ENCODE measurements at regions not wholly inside any gene's neighbourhood (a gene's known extent, or its start where the extent isn't known, plus 50 kb on each side); places are given as distances from the start of the nearest gene placed in this dataset.

DNA sequence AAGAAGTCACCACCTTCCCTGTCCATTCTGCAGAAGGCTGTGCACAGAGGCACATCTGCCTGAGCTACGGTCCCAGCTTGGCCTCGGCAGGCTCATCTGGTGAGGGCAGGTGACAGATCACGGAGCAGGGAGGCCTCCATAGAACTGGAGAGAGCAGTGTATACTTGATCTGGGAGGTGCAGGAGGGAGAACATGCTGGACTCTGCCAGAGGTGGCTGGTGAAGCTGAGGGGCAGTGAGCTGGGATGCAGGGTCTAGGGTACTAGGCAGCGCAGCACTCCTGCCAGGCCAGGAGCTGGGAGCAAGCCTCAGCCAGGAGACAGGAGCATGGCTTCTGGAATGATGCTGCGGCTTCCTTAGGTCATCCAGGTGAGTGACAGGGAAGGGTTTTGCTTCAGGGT lies 553.0 kb downstream of the TCERG1L start:
- no peaks in the 10 kb centered on the region for H3K27me3 Mint-ChIP-seq
- ATAC-seq, result no peak
- H3K27ac Mint-ChIP-seq, result no peak overlapping the region
- no peak overlapping the region for H3K4me3 Mint-ChIP-seq
- DNase-seq, result no peak
- H3K4me1 Mint-ChIP-seq, result no peaks in the 10 kb centered on the region
- H3K36me3 Mint-ChIP-seq (ENCODE audit: low read depth), result no peaks in the 10 kb centered on the region
- H3K9me3 Mint-ChIP-seq, result peaks cover 7% of the 10 kb centered on the region

DNA sequence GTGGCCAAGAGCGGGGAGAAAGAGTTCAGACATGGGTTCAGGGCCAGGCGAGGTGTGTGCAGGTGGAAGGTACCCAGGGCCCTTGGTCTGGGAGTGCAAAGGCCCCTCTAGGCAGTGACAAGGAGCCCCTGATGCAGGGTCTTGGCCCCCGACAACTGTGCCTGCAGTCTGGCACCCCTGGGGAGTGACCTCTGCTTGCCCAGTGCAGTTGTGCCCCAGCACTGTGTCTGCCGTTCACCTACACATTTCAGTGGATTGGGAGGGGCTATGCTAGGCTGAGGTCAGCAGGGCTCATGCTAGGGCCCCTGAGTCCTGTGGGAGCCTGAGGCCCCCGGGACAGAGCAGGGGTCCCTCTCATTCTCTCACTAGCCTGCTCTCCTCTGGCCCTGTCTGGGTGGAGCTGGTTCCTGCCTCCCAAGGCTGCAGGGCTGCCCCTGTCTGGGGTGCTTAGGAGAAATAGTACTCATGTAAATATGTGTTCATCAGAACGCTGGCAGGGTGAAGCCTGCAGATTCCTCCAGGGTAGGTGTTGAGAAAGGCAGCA lies 550.4 kb downstream of the TCERG1L start:
- ATAC-seq, result no peak

DNA sequence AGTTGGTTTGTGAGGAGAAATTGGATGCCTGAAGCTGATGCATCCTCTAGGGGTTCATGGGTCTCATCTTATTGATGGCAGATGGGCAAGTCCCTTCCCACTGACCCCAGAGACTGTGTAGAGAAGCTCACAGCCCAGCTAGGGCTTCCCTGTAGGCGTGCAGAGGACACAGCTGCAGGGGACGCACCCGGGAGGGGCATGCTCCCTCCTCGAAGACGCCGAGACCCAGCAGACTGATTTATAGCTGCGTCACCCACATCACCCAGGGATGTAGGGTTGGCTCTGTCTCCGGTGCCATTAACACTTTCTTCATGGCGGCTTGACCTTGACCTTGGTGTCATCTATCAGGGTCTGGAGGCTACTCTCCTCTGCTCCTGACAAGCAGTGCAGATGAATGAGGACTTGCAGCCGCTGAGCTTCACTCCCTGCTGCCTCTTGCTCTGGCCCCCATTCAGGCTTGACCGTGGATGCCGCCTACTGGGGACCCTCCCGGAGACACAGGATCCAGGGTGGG lies 549.7 kb downstream of the TCERG1L start:
- Mint-ChIP-seq H3K36me3 (ENCODE audit: low read depth) (no peaks in the 10 kb centered on the region), H3K4me1 (no peaks in the 10 kb centered on the region), H3K27me3 (no peaks in the 10 kb centered on the region), H3K27ac (no peak overlapping the region), H3K9me3 (peaks cover 3% of the 10 kb centered on the region), H3K4me3 (no peak overlapping the region)
- ATAC-seq, result no peak
- no peak for DNase-seq

More for the DNA sequence above, 550.4 kb downstream of the TCERG1L start:
- Mint-ChIP-seq H3K27ac (no peak overlapping the region), H3K4me1 (no peaks in the 10 kb centered on the region), H3K9me3 (peaks cover 3% of the 10 kb centered on the region), H3K27me3 (no peaks in the 10 kb centered on the region), H3K4me3 (no peak overlapping the region), H3K36me3 (ENCODE audit: low read depth) (no peaks in the 10 kb centered on the region)
- no peak for DNase-seq

DNA sequence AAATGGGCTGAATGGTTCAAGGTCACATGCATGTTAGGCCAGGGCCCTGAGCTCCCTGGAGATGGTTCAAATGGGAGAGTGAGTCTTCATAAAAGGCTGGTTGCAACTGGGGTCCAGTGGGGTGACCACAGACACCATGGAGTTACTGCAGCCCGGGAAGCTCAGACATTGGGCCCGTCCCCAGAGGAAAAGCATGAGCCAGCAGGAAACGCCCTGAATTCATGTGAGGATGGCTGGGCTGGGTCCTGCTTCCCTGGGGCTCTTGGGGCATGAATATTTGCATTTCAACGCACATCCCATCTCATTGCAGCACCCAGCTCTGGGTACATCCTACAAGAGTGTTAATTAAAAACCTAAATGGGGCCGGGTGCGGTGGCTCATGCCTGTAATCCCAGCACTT lies 549.0 kb downstream of the TCERG1L start:
- no peak overlapping the region for H3K27ac Mint-ChIP-seq
- no peaks in the 10 kb centered on the region for H3K27me3 Mint-ChIP-seq
- H3K4me3 Mint-ChIP-seq, result no peak overlapping the region
- peaks cover 3% of the 10 kb centered on the region for H3K9me3 Mint-ChIP-seq
- H3K4me1 Mint-ChIP-seq, result no peaks in the 10 kb centered on the region
- DNase-seq (no peak), ATAC-seq (no peak)
- H3K36me3 Mint-ChIP-seq (ENCODE audit: low read depth), result no peaks in the 10 kb centered on the region

DNA sequence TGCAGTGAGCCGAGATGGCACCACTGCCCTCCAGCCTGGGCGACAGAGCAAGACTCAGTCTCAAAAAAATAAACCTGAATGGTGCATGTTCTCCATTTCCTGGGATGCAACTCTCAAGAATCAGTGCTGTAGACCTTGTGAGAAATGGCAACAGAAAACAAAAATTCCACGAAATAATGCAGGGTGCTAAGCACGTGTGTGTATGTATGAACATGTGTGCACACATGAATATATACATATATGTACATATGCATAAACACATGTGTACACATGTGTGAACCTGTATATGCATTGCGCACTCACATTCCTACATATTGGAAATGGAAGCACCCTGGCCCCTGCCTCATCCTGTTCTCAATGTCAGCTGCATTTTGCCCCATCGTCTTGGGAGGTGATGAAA lies 548.5 kb downstream of the TCERG1L start:
- H3K36me3 Mint-ChIP-seq (ENCODE audit: low read depth), result no peaks in the 10 kb centered on the region
- peaks cover 3% of the 10 kb centered on the region for H3K9me3 Mint-ChIP-seq
- H3K4me1 Mint-ChIP-seq, result no peaks in the 10 kb centered on the region
- H3K27ac Mint-ChIP-seq, result no peak overlapping the region
- DNase-seq (no peak), ATAC-seq (no peak)
- H3K4me3 Mint-ChIP-seq, result no peak overlapping the region
- no peaks in the 10 kb centered on the region for H3K27me3 Mint-ChIP-seq

DNA sequence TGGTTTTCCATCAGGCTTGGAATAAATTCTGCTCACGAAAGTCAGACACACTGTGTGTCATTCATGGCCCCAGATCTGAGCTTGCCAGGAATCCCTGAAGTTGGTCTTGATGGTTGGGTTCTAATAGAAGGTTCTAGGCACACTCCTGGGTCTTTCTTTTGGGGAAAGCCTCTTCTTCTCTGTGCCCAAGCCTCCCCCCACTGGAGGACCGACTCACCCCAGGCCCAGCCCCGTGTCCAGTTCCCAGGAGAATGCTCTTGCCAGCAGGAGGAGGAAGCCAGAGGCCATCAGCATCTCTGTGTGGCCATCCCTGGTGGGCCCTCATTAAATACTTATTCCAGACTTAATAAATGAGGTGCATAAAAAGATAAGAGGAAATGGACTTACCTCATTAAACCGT lies 548.0 kb downstream of the TCERG1L start:
- Mint-ChIP-seq H3K27ac (no peak overlapping the region), H3K4me1 (no peaks in the 10 kb centered on the region), H3K9me3 (peaks cover 3% of the 10 kb centered on the region), H3K4me3 (no peak overlapping the region), H3K27me3 (no peaks in the 10 kb centered on the region), H3K36me3 (ENCODE audit: low read depth) (no peaks in the 10 kb centered on the region)
- no peak for ATAC-seq
- no peak for DNase-seq

DNA sequence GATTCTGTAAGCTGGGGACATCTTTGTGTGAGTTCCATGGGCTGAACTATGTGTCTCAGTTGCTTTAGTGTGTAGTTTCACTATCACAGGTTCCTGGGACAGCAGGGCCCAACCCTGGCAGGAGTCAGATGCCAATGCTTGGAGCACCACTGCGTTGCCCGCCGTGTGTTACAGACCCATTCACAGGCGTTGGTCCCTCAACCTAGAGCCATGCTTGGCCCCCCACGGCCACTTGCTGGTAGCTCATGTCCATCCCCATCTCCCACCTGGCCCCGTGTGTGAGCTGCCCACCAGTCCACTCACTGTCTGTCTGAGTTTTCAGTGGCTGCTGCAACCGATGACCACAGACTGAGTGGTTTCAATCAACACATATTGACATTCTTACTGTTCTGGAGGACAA lies 546.9 kb downstream of the TCERG1L start:
- H3K27me3 Mint-ChIP-seq, result no peaks in the 10 kb centered on the region
- no peaks in the 10 kb centered on the region for H3K36me3 Mint-ChIP-seq (ENCODE audit: low read depth)
- no peak overlapping the region for H3K27ac Mint-ChIP-seq
- no peak for ATAC-seq
- H3K9me3 Mint-ChIP-seq, result peaks cover 3% of the 10 kb centered on the region
- no peaks in the 10 kb centered on the region for H3K4me1 Mint-ChIP-seq
- no peak overlapping the region for H3K4me3 Mint-ChIP-seq
- DNase-seq, result no peak

DNA sequence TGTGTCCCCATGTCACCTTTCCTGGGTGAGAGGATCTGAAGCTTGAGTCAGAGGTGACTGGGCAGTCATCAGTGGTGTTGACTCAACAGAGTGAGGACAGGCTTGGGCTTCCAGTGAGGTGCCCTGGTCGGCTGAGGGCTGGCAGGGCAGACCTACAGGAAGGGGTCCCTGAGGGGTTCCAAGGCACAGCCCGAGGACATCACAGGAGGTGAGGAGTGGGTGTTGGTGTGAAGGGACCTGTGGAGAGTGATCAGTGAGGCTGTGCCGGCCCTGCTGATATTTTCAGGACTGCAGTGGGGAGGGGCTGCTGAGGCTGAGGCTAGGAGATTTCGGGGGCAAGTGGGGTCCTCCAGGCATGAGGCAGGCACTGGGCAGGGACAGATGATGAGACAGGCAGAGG lies 545.5 kb downstream of the TCERG1L start:
- H3K4me3 Mint-ChIP-seq, result no peak overlapping the region
- no peaks in the 10 kb centered on the region for H3K27me3 Mint-ChIP-seq
- ATAC-seq (no peak), DNase-seq (no peak)
- H3K9me3 Mint-ChIP-seq, result no peaks in the 10 kb centered on the region
- no peaks in the 10 kb centered on the region for H3K36me3 Mint-ChIP-seq (ENCODE audit: low read depth)
- H3K4me1 Mint-ChIP-seq, result no peaks in the 10 kb centered on the region
- no peak overlapping the region for H3K27ac Mint-ChIP-seq

DNA sequence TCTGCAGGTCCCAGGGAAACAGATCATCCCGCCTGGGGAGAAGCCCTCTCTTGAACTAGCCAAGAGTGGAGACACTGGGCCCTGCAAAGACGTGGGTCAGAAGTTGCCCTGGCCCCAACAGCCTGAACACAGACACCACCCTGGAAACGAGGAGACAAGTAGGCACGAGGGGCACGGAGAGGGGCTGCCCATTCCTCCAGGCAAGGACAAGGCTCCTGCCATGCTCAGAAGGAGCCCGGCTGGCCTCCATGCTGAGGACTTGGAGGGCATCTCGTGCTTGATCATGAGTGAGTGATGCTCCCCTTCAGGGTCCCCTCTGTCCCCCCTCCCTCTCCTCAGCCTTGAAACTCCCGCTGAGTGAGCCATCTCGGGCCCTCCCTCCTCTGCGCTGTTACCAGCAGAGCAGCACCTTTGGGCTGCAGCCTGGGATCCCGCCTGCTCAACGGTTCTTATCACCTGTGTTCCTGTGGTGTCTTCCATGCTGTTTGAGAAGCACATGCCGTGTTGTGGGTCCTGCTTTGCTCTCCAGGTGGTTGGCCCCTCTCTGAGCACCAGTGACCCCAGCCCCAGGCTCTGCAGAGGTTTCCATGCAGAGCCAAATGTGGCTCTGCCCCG lies 544.3 kb downstream of the TCERG1L start:
- Mint-ChIP-seq H3K4me3 (no peak overlapping the region), H3K9me3 (no peaks in the 10 kb centered on the region), H3K4me1 (no peaks in the 10 kb centered on the region), H3K27me3 (no peaks in the 10 kb centered on the region), H3K36me3 (ENCODE audit: low read depth) (no peaks in the 10 kb centered on the region), H3K27ac (no peak overlapping the region)
- DNase-seq (no peak), ATAC-seq (no peak)

DNA sequence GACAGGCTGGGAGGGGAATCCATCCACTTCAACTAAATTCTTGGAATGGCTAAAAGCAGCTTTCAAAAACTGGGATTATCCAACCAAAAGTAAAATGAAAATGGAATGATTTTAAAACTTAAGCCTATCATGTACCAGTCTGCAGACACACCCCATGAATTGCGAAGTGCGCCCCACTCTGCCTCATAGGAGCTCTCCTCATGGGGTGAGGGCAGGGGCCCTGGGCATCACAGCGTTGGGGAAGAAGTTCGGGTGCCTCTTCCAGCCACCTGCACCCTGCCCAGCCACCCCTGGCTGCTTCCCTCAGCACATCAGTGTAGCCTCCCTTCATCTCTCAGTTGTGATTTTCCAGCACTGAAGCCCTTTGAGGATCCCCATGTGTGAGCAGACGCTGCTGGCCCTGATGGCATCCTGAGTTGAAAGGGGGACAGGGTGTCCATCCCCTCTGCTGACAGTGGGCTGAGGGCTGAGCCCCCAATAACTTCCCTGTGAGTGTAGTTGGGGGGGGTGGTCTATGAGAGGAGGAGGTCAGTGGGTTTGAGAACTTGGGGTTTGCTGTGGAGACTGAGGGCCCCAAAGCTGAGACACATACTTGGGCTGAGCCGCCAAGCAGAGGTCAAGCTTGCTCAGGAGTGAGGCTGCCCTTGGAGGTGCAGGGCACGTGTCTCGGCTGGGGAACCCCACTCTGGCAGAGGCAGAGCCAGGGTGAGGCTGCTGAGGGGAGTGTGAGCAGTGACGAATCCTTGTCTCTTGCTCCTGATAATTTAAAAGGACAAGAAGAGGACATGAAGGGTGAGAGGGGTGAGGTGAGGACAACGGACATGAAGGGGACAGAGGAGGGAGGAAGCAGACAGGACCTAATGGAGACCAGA lies 542.1 kb downstream of the TCERG1L start:
- Mint-ChIP-seq H3K4me3 (no peak overlapping the region), H3K4me1 (no peaks in the 10 kb centered on the region), H3K27me3 (peaks cover 2% of the 10 kb centered on the region), H3K27ac (no peak overlapping the region), H3K9me3 (no peaks in the 10 kb centered on the region), H3K36me3 (ENCODE audit: low read depth) (no peaks in the 10 kb centered on the region)
- ATAC-seq, result no peak
- no peak for DNase-seq

DNA sequence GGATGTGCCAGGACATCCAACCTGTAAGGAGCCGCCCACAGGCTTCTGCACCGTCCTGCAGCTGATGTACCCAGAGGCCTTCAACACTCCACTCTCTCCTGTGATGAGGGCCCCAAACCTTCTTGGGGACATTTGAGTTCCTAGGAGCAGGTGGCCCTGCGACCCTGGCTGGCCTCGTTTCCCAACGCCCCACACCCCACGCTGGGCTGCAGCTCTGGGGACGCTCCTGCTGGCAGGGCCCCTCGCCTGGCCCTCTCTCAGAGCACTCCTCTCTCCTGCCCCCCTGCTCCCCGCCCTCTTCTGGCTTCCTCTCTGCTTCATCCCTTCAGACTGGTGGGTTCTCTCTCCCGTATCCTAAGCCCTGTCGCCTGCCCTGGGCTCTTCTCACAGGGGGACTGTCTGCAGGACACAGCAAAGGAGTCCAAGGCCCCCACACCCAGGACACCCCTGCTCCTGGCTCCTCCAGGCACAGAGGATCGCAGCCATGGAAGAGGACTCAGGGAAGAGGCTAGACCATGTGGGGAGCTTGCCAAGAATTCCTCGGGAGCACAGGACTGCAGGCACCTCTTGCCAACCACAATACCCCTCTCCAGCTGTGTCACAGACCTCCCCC lies 541.4 kb downstream of the TCERG1L start:
- no peak for DNase-seq
- H3K9me3 Mint-ChIP-seq, result no peaks in the 10 kb centered on the region
- no peak for ATAC-seq
- no peak overlapping the region for H3K4me3 Mint-ChIP-seq
- H3K4me1 Mint-ChIP-seq, result no peaks in the 10 kb centered on the region
- H3K36me3 Mint-ChIP-seq (ENCODE audit: low read depth), result no peaks in the 10 kb centered on the region
- peaks cover 2% of the 10 kb centered on the region for H3K27me3 Mint-ChIP-seq
- H3K27ac Mint-ChIP-seq, result no peak overlapping the region

DNA sequence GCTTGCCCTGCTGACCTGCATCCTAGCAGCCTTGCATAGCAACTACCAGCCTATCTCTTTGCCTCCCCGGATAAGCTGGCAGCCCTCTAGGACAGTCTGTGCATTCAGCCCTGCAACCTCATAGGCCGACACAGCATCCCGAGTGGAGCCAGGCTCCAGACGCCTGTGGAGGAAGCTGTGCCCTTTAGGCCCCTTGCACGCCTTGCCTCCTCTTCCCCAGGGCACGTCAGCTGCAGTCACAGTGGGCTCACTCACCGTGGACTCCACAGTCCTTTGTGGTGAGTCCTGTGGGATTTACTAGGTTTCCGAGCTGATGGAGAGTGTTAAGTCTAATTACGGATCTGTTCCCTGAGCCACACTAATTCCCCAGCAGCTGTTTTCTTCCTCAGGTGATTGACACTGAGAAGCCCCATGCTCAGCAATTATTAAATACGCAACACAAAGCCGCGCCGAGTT lies 540.0 kb downstream of the TCERG1L start:
- H3K36me3 Mint-ChIP-seq (ENCODE audit: low read depth), result no peaks in the 10 kb centered on the region
- H3K27me3 Mint-ChIP-seq, result peaks cover 2% of the 10 kb centered on the region
- no peak overlapping the region for H3K4me3 Mint-ChIP-seq
- no peaks in the 10 kb centered on the region for H3K4me1 Mint-ChIP-seq
- DNase-seq, result no peak
- H3K9me3 Mint-ChIP-seq, result no peaks in the 10 kb centered on the region
- no peak overlapping the region for H3K27ac Mint-ChIP-seq
- no peak for ATAC-seq

DNA sequence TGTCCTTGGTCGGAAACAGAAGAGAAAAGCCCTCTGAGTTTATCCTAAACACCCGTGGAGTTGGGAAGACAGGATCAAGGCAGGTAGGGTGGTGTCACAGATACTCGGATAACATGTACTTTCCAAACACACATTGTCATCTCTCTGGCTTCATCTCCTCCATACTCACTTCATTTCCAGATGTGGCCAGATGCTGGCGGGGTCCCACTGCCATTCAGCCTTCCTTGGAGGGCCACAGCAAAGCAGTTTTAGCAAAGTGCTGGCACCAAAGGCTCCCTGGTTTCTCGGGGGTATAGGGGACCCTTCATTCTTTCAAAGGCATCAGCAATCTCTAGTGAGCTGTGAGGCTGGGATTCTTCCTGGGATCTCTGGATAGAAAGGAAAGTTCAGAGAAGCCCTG lies 539.5 kb downstream of the TCERG1L start:
- no peak for DNase-seq
- no peak overlapping the region for H3K27ac Mint-ChIP-seq
- no peak overlapping the region for H3K4me3 Mint-ChIP-seq
- ATAC-seq, result no peak
- H3K9me3 Mint-ChIP-seq, result no peaks in the 10 kb centered on the region
- no peaks in the 10 kb centered on the region for H3K36me3 Mint-ChIP-seq (ENCODE audit: low read depth)
- no peaks in the 10 kb centered on the region for H3K4me1 Mint-ChIP-seq
- peaks cover 2% of the 10 kb centered on the region for H3K27me3 Mint-ChIP-seq

DNA sequence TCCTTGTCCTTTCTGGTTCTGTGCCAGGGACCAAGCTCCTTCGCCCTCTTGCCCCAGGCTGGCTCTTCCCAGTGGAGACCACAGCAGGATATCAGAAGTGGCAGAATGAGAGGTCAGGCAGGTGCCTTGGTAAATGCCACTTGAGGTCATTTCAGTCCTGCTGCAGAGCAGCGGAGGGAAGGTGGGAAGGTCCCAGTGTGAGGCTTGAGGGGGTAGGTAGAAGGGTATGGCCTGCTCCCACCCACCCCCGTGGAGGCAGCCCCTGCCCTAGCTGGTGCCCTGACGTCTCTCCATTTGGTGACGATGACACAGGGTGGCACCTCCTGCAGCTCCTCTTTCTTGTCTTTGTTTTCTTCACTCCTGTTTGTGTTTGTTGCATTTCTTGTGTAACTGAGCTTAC lies 538.8 kb downstream of the TCERG1L start:
- DNase-seq, result no peak
- H3K36me3 Mint-ChIP-seq (ENCODE audit: low read depth), result no peaks in the 10 kb centered on the region

DNA sequence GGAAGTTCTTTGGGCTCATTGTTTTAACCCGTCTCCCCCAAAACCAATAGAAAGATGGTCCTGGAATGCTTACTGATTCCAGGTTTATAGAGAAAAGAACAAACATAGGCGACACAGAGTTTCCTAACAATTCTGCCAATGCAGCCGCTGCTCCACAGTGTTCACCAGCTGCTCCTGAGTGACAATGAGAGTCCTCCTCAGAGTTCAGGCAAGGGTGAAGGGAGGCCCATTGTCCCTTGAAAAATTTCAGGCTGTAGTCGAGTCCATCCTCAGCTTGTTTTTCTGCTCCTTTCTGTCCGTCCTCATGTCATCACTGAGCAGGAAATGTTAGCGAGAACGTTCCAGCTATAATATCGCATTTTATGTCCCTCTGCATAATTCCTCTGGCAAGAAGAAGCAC lies 537.6 kb downstream of the TCERG1L start:
- H3K27me3 Mint-ChIP-seq, result peaks cover 2% of the 10 kb centered on the region
- no peaks in the 10 kb centered on the region for H3K9me3 Mint-ChIP-seq
- no peak overlapping the region for H3K27ac Mint-ChIP-seq
- DNase-seq (no peak), ATAC-seq (no peak)
- no peaks in the 10 kb centered on the region for H3K4me1 Mint-ChIP-seq
- no peak overlapping the region for H3K4me3 Mint-ChIP-seq
- H3K36me3 Mint-ChIP-seq (ENCODE audit: low read depth), result no peaks in the 10 kb centered on the region

More for the DNA sequence above, 538.8 kb downstream of the TCERG1L start:
- Mint-ChIP-seq H3K4me3 (no peak overlapping the region), H3K9me3 (no peaks in the 10 kb centered on the region), H3K4me1 (no peaks in the 10 kb centered on the region), H3K27ac (no peak overlapping the region), H3K27me3 (peaks cover 2% of the 10 kb centered on the region)
- ATAC-seq, result no peak
